ENCODE measurements at regions not wholly inside any gene's neighbourhood (a gene's known extent, or its start where the extent isn't known, plus 50 kb on each side); places are given as distances from the start of the nearest gene placed in this dataset.

GRCh38 chr6:106790935-106791334 lies 161.6 kb downstream of the QRSL1 start:
- TF ChIP-seq, protein P1, sequence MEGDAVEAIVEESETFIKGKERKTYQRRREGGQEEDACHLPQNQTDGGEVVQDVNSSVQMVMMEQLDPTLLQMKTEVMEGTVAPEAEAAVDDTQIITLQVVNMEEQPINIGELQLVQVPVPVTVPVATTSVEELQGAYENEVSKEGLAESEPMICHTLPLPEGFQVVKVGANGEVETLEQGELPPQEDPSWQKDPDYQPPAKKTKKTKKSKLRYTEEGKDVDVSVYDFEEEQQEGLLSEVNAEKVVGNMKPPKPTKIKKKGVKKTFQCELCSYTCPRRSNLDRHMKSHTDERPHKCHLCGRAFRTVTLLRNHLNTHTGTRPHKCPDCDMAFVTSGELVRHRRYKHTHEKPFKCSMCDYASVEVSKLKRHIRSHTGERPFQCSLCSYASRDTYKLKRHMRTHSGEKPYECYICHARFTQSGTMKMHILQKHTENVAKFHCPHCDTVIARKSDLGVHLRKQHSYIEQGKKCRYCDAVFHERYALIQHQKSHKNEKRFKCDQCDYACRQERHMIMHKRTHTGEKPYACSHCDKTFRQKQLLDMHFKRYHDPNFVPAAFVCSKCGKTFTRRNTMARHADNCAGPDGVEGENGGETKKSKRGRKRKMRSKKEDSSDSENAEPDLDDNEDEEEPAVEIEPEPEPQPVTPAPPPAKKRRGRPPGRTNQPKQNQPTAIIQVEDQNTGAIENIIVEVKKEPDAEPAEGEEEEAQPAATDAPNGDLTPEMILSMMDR (IDR thresholded peaks at IDR 0.05): no peak
- no peak for TF ChIP-seq POLR2A (IDR thresholded peaks at IDR 0.05)

Measured in Peyer's patch (tissue), 4 donors.